ENCODE measurements at regions not wholly inside any gene's neighbourhood (a gene's known extent, or its start where the extent isn't known, plus 50 kb on each side); places are given as distances from the start of the nearest gene placed in this dataset.

DNA sequence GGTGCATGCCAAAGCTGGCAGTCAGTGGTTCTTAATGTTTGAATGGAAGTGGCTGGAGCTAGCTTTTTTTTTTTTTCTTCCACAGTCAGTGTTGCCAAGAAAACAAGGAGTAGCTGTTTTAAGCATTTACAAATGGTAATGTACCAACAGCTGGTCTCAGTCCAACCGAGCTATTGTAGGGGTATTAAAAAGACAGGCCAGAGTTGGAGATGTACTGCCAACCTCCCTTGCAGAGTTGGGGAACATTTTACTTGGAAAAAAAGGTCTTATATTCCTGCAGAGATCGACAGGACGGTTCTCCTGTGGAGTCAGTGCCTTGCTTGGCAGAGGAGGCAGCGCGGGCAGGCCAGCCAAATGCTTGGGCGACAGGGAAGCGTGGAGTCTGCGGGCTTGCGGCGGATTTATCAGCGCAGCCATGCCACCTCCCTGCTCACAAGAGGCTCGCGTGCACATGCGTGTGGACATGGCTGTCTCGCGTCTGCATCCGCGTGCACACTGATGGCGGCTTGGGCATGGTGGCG, 338.1 kb downstream of the RPS6KC1 start:
- TF ChIP-seq, protein P1, sequence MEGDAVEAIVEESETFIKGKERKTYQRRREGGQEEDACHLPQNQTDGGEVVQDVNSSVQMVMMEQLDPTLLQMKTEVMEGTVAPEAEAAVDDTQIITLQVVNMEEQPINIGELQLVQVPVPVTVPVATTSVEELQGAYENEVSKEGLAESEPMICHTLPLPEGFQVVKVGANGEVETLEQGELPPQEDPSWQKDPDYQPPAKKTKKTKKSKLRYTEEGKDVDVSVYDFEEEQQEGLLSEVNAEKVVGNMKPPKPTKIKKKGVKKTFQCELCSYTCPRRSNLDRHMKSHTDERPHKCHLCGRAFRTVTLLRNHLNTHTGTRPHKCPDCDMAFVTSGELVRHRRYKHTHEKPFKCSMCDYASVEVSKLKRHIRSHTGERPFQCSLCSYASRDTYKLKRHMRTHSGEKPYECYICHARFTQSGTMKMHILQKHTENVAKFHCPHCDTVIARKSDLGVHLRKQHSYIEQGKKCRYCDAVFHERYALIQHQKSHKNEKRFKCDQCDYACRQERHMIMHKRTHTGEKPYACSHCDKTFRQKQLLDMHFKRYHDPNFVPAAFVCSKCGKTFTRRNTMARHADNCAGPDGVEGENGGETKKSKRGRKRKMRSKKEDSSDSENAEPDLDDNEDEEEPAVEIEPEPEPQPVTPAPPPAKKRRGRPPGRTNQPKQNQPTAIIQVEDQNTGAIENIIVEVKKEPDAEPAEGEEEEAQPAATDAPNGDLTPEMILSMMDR (IDR thresholded peaks at IDR 0.05; ENCODE audit: unreplicated experiment), result no peak
- DNase-seq (ENCODE audit: low spot score in 2 of 2, unreplicated experiment in 2 of 2), result no peak
- Mint-ChIP-seq H3K27ac (no peak overlapping the region), H3K27me3 (ENCODE audit: low read depth) (peaks cover 4% of the 10 kb centered on the region), H3K4me3 (no peak overlapping the region), H3K4me1 (peaks cover 5% of the 10 kb centered on the region), H3K36me3 (no peaks in the 10 kb centered on the region), H3K9me3 (no peaks in the 10 kb centered on the region)

DNA sequence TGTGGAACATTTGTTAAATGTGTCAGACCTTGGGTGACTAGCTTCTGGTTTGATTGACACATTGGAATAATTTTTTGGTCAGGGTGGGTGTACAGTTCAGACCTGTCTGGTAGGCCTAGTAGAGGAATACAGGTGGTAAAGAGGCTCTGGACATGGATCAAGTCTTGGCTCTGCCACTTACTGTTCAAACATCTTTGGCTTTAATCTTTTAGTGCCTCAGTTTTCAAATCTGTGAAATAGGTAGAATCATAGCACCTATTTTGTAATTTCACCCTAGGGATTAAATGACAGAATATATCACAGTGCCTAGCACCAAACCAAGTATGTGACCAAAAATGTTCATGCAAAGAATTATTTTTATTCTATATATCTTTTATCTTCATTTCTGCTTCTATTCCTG, 340.4 kb downstream of the RPS6KC1 start:
- peaks cover 4% of the 10 kb centered on the region for H3K27me3 Mint-ChIP-seq (ENCODE audit: low read depth)
- H3K27ac Mint-ChIP-seq, result no peak overlapping the region
- H3K9me3 Mint-ChIP-seq, result no peaks in the 10 kb centered on the region
- peaks cover 5% of the 10 kb centered on the region for H3K4me1 Mint-ChIP-seq
- no peak for DNase-seq (ENCODE audit: low spot score in 2 of 2, unreplicated experiment in 2 of 2)
- H3K36me3 Mint-ChIP-seq, result no peaks in the 10 kb centered on the region
- TF ChIP-seq, protein P1 (IDR thresholded peaks at IDR 0.05; ENCODE audit: unreplicated experiment), result no peak
- no peak overlapping the region for H3K4me3 Mint-ChIP-seq

DNA sequence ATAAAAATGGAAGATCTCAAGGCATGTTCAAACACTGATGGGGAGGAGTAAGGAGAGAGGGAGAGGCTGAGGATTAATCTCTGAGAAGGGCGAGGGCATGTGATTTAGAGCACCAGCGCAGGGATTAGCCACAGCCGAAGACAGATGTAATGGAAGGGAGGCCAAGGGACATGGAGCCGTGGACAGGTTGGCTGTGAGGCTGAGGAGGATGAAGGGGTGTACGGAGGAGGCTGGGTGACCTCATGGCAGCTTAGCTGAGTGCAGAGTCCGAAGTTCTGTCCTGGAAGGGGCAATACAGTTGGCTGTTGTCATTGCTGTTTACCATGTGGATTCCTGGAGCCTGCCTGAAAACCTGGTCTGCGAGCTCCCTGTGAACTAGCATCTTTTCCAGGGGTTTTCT, 342.8 kb downstream of the RPS6KC1 start:
- Mint-ChIP-seq H3K27ac (no peak overlapping the region), H3K4me1 (peaks cover 5% of the 10 kb centered on the region), H3K9me3 (peaks cover 6% of the 10 kb centered on the region), H3K4me3 (no peak overlapping the region), H3K36me3 (no peaks in the 10 kb centered on the region), H3K27me3 (ENCODE audit: low read depth) (peaks cover 4% of the 10 kb centered on the region)
- no peak for DNase-seq (ENCODE audit: low spot score in 2 of 2, unreplicated experiment in 2 of 2)
- TF ChIP-seq, protein P1 (IDR thresholded peaks at IDR 0.05; ENCODE audit: unreplicated experiment), result no peak

DNA sequence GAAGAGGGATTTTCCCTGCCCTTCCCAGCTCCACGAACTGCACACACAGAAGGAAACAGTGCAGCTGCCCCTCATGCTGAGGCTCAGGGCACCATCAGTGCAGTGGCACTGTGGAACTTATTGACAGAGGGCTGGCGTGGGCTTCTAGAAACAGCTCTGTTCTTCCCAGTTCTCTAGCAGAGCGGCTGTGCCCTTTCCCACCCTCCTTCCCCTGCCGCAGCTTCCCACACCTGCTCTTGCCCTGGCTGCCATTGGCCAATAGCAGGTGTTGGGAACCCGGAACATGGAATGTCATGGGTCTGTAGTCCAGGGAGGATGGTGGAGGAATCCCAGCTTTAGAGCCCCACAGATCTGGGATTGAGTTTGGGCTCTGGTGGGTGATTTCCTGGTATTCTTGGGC, 343.8 kb downstream of the RPS6KC1 start:
- DNase-seq (ENCODE audit: low spot score in 2 of 2, unreplicated experiment in 2 of 2), result no peak
- Mint-ChIP-seq H3K4me1 (peaks cover 10% of the 10 kb centered on the region), H3K9me3 (peaks cover 6% of the 10 kb centered on the region), H3K36me3 (no peaks in the 10 kb centered on the region), H3K4me3 (no peak overlapping the region), H3K27me3 (ENCODE audit: low read depth) (peaks cover 4% of the 10 kb centered on the region), H3K27ac (no peak overlapping the region)
- TF ChIP-seq, protein P1 (IDR thresholded peaks at IDR 0.05; ENCODE audit: unreplicated experiment), result no peak

- Mint-ChIP-seq H3K4me3 (no peak overlapping the region), H3K27me3 (ENCODE audit: low read depth) (peaks cover 4% of the 10 kb centered on the region), H3K27ac (no peak overlapping the region), H3K36me3 (no peaks in the 10 kb centered on the region), H3K4me1 (peaks cover 6% of the 10 kb centered on the region), H3K9me3 (peaks cover 6% of the 10 kb centered on the region)
- TF ChIP-seq, protein P1 (IDR thresholded peaks at IDR 0.05; ENCODE audit: unreplicated experiment), result no peak
- DNase-seq (ENCODE audit: low spot score in 2 of 2, unreplicated experiment in 2 of 2), result no peak
Measured at GRCh38 chr1:213397638-213398037, 346.6 kb downstream of the RPS6KC1 start.

DNA sequence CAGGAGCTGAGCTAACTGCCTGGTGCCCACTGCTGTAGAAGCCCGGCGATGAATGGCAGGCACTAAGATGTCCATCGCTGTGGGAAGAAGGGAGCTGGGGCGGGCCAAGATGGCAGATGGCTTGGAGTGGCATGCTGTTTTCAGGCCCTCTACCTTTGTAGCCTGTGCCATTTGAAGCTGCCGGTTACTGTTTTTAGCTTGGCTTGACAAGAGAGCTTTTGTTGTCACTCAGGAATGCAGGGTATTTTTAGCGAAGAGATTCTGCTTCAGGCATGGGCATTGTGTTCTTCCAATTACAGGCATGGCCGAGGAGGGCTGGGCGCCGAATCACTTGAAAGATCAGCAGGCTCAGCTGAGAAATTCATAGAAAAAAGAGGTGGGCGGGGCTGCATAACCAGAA, 348.7 kb downstream of the RPS6KC1 start:
- Mint-ChIP-seq H3K27me3 (ENCODE audit: low read depth) (no peaks in the 10 kb centered on the region), H3K4me3 (peak overlapping the region; percentile 40), H3K4me1 (peaks cover 6% of the 10 kb centered on the region), H3K9me3 (peaks cover 6% of the 10 kb centered on the region), H3K36me3 (no peaks in the 10 kb centered on the region), H3K27ac (peak overlapping the region; percentile 54)
- DNase-seq (ENCODE audit: low spot score in 2 of 2, unreplicated experiment in 2 of 2), result no peak
- TF ChIP-seq, protein P1 (IDR thresholded peaks at IDR 0.05; ENCODE audit: unreplicated experiment), result no peak

Data from mesothelial cell of epicardium (in vitro differentiated cells).